Hepatocyte (in vitro differentiated cells): ENCODE measurements at regions not wholly inside any gene's neighbourhood (a gene's known extent, or its start where the extent isn't known, plus 50 kb on each side); places are given as distances from the start of the nearest gene placed in this dataset.

Experiments used
- EZH2 ChIP-seq: fragments of 200-600 bp; sonication (generic); IDR thresholded peaks from 2 replicates; pipeline ENCODE4 v1.6.1; 2016; ENCODE audit warnings: antibody characterized with exemption, mild to moderate bottlenecking, borderline replicate concordance
- TF ChIP-seq, protein P1 (sequence below): fragments of 200-600 bp; sonication (generic); IDR thresholded peaks from 2 replicates; pipeline ENCODE4 v1.5.1; 2016; ENCODE audit warnings: antibody characterized with exemption, mild to moderate bottlenecking; ENCODE audit not compliant: poor library complexity

DNA sequence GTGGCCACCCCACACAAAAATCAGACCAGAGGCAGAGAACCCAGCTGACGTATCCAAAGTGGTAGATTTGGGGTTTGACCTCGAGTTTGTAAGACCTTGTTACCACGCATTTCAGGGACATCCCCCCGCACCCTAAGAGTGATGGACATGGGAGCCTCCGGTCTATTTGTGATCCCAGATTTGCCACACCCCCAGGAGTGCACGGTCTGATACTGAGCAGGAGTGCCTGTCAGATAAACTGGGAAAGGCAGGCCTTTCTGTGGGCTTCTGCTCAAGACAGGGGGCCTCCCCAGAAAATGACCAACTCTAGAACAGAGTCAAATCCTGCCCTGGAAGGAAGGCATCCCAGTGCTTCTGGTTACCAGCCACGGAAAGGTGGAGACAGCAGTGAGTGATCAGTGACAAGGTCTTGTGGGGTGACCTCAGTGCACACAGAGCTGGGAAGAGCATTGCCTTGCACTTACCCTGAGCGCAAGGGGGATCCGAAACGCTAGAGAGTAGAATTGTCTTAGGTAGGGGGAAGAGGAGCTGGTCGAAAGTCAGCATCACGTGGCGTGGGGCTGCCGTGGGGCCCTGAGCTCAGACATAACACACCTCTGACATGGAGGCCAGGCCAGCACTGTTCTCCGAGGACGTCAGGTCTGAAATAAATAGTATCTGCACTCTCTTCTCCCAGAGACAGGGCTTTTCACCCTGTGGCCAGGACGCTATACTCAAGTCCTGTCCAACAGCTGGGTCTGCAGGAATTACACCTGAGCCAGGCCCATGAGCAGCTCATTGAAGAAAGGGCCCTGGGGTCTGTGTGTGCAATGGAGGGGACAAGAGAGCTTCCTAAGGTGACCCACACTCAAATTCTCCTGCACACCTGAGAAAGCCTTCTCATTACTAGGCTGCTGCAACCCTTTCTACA is 242.4 kb upstream of the SALL3 start:
- TF ChIP-seq, protein P1, sequence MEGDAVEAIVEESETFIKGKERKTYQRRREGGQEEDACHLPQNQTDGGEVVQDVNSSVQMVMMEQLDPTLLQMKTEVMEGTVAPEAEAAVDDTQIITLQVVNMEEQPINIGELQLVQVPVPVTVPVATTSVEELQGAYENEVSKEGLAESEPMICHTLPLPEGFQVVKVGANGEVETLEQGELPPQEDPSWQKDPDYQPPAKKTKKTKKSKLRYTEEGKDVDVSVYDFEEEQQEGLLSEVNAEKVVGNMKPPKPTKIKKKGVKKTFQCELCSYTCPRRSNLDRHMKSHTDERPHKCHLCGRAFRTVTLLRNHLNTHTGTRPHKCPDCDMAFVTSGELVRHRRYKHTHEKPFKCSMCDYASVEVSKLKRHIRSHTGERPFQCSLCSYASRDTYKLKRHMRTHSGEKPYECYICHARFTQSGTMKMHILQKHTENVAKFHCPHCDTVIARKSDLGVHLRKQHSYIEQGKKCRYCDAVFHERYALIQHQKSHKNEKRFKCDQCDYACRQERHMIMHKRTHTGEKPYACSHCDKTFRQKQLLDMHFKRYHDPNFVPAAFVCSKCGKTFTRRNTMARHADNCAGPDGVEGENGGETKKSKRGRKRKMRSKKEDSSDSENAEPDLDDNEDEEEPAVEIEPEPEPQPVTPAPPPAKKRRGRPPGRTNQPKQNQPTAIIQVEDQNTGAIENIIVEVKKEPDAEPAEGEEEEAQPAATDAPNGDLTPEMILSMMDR, result no peak
- TF ChIP-seq EZH2, result no peak
